Glomerular visceral epithelial cell (primary cell): ENCODE measurements at regions not wholly inside any gene's neighbourhood (a gene's known extent, or its start where the extent isn't known, plus 50 kb on each side); places are given as distances from the start of the nearest gene placed in this dataset.
"Not testable (repeated sequence)": the region's sequence is repeated elsewhere in the genome, so short reads cannot be mapped to it uniquely, and the experiment has no call there.

Experiments
- DNase-seq: peaks from one replicate; pipeline ENCODE4 v3.0.0-alpha.2; 2016; ENCODE audit errors: extremely low spot score

- DNase-seq = no peak
These were observed 95.0 kb upstream of the ZBED5 start for GRCh38 chr11:10952872-10953271.

- not testable (repeated sequence) for DNase-seq
These were observed 90.1 kb upstream of the ZBED5 start for GRCh38 chr11:10947935-10948334.

GRCh38 chr11:10946072-10946471 is 88.2 kb upstream of the ZBED5 start:
- no peak for DNase-seq

DNA sequence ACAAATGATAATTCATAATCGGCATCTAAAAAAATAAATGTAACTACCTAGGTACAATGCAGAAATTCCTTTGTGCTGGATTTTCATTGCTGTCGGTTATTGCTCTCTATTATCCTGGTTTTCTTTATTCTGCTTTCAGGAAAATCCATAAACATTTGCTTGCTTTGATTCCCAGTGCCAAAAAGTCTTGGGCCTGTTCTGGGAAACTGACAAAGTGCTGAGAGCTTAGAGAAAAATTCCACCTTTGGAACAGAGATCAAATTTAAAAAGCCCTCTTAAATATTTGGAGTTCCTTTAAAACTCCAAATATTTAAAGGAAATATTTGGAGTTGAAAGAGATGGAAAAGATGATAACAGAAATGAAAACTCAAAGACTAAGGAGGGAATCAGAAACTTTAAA is 87.3 kb upstream of the ZBED5 start:
- no peak for DNase-seq

DNA sequence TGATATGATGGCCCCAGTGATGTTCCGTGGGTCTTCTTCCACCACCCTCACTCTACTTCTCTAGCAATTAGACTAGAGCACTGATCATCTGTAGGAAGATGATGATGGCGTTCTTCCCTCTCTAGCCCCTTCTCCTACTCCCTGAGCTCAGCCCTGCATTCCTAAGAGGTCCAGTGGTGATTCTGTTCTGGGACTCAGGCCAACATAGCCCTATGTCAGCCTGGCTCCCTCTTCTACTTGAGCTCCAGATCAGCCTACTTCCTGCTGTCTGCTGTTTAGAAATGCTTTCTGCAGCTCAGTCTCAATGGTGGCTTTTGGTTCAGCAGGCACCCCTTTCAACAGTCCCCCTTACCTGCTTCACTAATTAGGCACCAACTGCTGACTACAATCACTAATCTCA is 86.1 kb upstream of the ZBED5 start:
- no peak for DNase-seq

GRCh38 chr11:10942620-10943019 is 84.8 kb upstream of the ZBED5 start:
- no peak for DNase-seq

- DNase-seq = no peak
These were observed 84.0 kb upstream of the ZBED5 start for GRCh38 chr11:10941871-10942270.

DNA sequence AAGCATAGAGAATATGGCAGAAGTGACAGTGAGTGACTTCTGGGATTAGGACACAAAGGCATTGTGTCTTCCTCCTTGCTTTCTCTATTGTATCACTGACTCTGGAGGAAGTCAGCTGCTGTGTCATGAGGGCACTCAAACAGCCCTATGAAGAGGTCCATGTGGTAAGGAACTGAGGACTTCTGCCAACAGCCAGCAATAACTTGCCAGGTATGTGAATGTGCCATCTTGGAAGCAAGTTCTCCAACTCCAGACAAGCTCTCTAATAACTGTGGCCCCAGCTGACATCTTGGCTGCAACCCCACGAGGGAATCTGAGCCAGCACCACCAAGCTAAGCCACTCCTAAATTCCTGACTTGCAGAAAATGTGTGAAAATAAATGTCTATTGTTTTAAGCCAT is 83.6 kb upstream of the ZBED5 start:
- DNase-seq = no peak

- DNase-seq = no peak
These were observed 81.0 kb upstream of the ZBED5 start for GRCh38 chr11:10938650-10939387.

- no peak for DNase-seq
These were observed 80.4 kb upstream of the ZBED5 start for GRCh38 chr11:10938231-10938630.

DNA sequence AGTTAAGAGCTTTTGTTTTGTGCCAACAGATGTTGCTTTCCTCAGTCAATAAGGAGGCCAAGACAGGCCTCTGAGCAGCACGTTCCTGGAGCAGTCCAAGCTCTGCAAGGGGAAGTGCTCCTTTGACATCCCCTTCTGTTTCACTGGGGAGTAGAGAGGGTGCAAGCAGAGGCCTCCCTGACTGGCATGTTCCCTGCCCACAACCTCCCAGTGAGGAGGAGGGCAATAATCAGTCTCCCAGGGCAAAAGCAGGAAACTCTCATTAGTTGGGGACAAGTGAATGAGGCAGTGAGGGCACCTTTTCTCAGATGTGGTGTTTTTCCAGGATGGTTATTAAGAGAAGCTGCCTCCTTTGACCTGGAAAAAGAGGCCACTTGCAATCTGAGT is 79.5 kb upstream of the ZBED5 start:
- no peak for DNase-seq

- DNase-seq = no peak
These were observed 79.0 kb upstream of the ZBED5 start for GRCh38 chr11:10936626-10937384.

DNA sequence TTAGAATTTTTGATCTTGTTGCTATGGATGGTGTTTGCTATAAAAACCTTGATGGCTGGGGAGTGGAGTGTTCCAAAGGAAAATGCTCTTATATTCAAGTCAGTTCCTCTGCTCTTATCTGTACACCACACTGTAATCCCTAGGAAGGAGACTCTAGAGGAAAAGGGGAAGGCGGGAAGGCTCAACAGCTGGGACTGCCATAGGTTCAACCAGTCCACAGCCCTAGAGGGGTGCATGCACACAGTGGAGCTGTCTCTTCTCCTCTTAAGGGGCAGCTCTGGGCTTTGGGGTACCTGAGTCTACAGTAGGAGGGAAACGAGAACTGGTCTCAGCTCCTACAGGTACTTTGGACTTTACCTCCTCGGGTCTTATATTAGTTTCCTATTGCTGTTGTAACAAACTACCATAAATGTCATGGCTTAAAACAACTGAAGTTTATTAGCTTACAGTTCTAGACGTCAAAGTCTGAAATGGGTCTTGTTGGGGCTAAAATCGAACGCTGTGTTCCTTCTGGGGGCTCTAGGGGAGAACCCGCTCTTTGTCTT is 77.2 kb upstream of the ZBED5 start:
- DNase-seq = no peak

- DNase-seq = no peak
These were observed 76.5 kb upstream of the ZBED5 start for GRCh38 chr11:10934293-10934860.

DNA sequence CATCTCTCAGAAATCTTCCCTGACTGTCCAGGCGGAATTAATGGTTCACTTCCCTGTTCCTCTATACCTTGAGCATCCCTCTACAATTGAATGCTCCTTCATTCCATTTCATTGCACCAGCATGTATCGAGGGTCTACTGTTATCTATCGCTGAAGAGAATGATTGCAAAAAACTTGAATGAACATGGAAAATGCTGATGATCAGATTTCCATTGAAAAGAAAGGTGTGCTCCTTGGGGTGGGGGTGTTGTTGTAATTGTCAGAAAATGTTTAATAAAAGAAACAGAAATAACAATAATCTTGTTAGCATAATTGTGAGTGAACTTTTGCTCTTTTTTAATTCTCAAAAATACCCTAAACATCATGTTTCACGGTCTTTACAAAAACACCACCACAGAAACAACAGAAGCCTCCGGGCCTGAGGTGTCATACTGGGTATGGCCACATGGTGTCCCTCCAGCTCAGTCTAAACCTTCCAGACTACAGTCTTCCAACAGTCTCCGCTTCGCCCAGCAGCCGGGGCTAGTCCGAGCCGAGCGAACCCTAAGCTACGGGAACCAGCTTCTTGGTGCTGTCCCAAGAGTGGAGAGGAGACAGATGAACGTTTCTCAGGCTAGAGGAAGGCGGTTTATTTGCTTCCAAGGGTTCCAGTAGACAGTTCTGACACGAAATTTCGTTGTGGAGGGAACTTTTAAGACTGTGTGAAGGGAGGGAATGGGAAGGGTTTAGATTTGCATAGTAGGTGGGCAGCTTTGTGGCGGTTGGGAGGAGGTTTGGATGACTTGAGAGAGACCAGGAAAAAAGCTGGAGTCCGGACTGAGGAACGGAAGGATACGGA is 75.8 kb upstream of the ZBED5 start:
- peak; percentile 88 for DNase-seq

GRCh38 chr11:10932976-10933375 is 75.1 kb upstream of the ZBED5 start:
- no peak for DNase-seq

GRCh38 chr11:10931761-10932670 is 74.2 kb upstream of the ZBED5 start:
- peak; percentile 18 for DNase-seq

DNA sequence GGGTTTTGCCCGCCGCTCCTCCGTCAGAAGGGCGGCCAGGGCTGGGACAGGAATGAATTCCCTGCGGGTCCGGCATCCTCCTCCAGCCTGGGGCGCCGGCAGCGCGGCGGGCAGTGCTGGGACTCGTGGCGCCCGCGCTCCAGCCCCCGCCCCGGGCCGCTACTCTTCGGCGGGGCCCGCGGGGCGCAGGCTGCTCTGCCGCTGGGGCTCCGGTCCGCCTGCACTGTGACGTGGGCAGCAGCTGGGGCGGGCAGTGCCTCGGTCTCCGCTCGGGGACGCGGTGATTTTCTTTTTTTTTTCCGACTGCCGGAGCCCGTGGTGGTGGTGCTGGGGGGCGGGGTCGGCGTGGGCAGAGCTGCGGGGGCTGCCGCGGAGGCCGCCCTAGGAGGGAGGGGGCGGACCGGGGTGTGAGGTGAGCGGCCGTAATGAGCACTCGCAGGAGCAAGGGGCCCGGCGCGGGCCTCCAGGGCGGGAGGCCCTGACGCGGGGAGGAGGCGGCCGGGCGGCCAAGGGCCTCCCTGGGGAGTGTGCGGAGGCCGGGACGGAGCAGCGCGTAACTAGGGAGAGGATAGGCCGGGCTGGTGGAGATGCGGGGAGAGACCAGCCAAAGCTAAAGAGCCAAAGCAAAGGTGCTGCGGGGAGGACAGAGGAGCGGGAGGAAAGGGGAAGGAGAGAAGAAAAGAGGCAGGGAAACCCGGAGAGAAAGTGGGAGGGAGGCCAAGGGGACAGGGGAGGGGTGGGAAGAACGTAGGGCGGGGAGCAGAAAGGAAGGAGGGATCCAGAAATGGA is 73.3 kb upstream of the ZBED5 start:
- peak; percentile 84 for DNase-seq

GRCh38 chr11:10930224-10930971 is 72.5 kb upstream of the ZBED5 start:
- no peak for DNase-seq
